ENCODE measurements at regions not wholly inside any gene's neighbourhood (a gene's known extent, or its start where the extent isn't known, plus 50 kb on each side); places are given as distances from the start of the nearest gene placed in this dataset.

DNA sequence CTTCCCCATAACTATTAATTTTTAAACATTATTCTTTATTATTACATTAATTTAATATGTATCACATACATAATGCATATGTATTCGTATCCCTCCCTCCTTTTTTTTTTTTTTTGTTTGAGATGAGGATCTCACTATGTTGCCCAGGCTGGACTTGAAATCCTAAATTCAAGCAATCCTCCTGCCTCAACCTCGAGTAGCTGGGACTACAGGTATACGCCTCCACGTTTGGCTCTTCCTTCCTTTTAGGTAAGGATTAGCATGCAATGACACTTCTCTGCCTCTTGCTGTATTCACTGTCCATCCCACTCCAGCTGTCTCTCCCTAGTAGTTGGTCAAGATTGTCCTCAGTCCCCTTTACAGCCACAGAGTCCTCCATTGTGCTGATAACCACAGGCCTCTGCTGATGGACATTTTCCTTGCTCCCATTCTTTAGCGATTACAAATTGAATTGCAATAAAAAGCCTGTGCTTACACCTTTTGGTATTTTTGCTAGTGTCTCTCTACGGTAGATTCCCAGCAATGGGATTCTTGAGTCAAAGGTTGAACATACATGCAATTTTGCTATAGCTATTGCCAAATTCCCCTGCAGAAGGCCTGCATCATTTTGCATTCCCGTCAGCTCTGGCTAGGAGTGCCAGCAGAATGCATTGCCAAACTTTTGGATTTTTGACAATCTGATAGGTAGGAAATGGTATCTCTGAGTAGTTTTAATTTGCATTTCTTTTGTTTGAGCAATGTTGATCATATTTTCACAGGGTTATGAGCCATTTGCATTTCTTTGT is 156.6 kb downstream of the SMAD6 start:
- TF ChIP-seq, protein P1, sequence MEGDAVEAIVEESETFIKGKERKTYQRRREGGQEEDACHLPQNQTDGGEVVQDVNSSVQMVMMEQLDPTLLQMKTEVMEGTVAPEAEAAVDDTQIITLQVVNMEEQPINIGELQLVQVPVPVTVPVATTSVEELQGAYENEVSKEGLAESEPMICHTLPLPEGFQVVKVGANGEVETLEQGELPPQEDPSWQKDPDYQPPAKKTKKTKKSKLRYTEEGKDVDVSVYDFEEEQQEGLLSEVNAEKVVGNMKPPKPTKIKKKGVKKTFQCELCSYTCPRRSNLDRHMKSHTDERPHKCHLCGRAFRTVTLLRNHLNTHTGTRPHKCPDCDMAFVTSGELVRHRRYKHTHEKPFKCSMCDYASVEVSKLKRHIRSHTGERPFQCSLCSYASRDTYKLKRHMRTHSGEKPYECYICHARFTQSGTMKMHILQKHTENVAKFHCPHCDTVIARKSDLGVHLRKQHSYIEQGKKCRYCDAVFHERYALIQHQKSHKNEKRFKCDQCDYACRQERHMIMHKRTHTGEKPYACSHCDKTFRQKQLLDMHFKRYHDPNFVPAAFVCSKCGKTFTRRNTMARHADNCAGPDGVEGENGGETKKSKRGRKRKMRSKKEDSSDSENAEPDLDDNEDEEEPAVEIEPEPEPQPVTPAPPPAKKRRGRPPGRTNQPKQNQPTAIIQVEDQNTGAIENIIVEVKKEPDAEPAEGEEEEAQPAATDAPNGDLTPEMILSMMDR (conservative IDR thresholded peaks at IDR 0.05; ENCODE audit: low read depth, low read length), result no peak
- no peak for TF ChIP-seq POLR2A (IDR thresholded peaks at IDR 0.05; ENCODE audit: low read depth, low read length)
